Panc1 (cell line): ENCODE measurements at regions not wholly inside any gene's neighbourhood (a gene's known extent, or its start where the extent isn't known, plus 50 kb on each side); places are given as distances from the start of the nearest gene placed in this dataset.

Experiments used
- POLR2AphosphoS5 ChIP-seq: IDR thresholded peaks from 2 replicates; pipeline ENCODE4 v1.6.1; 2012; ENCODE audit warnings: mild to moderate bottlenecking, low read depth, low read length, moderate library complexity
- SIN3A ChIP-seq: IDR thresholded peaks from 2 replicates; pipeline ENCODE4 v1.6.1; 2012; ENCODE audit warnings: low read depth, mild to moderate bottlenecking, low read length, moderate library complexity, borderline replicate concordance; ENCODE audit not compliant: insufficient read depth
- TF ChIP-seq, protein P1 (sequence below): fragments of 450-650 bp; IDR thresholded peaks from 2 replicates; pipeline ENCODE4 v1.5.1; 2017; ENCODE audit warnings: mild to moderate bottlenecking

DNA sequence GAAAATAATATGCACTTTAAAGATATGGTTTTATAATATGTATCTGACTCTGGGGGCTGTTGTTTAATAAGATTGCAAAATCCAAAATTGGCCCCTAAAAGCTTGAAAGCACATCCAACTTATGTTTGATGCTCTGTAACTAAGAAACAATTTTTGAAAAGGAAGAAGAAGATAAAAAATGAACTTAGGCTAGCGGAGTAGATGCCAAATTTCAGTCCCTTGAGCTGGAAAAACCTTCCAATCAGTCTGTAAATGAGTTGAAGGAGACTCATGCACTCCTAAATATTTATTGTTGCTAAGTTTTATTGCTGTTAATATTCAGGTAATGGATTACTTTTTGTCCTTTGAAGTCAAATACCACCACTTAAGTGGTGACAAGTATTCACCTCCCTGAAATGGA is 465.0 kb downstream of the ZEB2 start:
- TF ChIP-seq, protein P1, sequence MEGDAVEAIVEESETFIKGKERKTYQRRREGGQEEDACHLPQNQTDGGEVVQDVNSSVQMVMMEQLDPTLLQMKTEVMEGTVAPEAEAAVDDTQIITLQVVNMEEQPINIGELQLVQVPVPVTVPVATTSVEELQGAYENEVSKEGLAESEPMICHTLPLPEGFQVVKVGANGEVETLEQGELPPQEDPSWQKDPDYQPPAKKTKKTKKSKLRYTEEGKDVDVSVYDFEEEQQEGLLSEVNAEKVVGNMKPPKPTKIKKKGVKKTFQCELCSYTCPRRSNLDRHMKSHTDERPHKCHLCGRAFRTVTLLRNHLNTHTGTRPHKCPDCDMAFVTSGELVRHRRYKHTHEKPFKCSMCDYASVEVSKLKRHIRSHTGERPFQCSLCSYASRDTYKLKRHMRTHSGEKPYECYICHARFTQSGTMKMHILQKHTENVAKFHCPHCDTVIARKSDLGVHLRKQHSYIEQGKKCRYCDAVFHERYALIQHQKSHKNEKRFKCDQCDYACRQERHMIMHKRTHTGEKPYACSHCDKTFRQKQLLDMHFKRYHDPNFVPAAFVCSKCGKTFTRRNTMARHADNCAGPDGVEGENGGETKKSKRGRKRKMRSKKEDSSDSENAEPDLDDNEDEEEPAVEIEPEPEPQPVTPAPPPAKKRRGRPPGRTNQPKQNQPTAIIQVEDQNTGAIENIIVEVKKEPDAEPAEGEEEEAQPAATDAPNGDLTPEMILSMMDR, result no peak
- TF ChIP-seq SIN3A (no peak), POLR2AphosphoS5 (no peak)
